ENCODE measurements at regions not wholly inside any gene's neighbourhood (a gene's known extent, or its start where the extent isn't known, plus 50 kb on each side); places are given as distances from the start of the nearest gene placed in this dataset.
"Not testable (repeated sequence)": the region's sequence is repeated elsewhere in the genome, so short reads cannot be mapped to it uniquely, and the experiment has no call there.

DNA sequence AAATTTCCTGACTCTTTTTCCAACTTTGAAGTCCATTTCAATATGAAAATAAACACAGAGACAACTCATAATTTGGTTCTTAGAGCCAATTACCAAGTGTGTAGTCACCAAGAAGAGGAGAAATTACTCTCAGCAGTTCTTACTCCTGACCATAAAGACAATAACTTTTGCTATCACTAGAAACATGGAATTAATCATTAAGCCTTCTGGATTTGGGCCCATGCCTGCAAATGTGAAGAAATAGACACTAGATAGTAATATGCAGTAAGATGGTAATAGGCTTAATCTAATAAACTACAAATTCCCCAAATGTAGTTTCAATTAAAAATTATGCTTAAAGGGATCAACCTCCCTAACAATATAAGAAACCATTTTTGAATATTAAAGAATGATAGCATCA lies 185.1 kb upstream of the AGTR1 start:
- CTCF ChIA-PET, result no interaction called here
- POLR2A ChIA-PET, result no interaction called here

- CTCF ChIA-PET, result no interaction called here
- POLR2A ChIA-PET, result no interaction called here
These were observed 184.6 kb upstream of the AGTR1 start for GRCh38 chr3:148513096-148513543.

GRCh38 chr3:148518520-148518919 lies 179.2 kb upstream of the AGTR1 start:
- ChIA-PET POLR2A (no interaction called here), CTCF (no interaction called here)

DNA sequence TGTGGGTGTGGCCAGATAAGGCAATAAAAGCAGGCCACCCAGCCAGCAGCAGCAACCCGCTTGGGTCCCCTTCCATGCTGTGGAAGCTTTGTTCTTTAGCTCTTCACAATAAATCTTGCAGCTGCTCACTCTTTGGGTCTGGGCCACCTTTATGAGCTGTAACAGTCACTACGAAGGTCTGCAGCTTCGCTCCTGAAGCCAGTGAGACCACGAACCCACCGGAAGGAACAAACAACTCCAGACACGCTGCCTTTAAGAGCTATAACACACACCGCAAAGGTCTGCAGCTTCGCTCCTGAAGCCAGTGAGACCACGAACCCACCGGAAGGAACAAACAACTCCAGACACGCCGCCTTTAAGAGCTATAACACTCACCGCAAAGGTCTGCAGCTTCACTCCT lies 172.1 kb upstream of the AGTR1 start:
- CTCF ChIA-PET, POLR2A ChIA-PET: not testable (repeated sequence)

DNA sequence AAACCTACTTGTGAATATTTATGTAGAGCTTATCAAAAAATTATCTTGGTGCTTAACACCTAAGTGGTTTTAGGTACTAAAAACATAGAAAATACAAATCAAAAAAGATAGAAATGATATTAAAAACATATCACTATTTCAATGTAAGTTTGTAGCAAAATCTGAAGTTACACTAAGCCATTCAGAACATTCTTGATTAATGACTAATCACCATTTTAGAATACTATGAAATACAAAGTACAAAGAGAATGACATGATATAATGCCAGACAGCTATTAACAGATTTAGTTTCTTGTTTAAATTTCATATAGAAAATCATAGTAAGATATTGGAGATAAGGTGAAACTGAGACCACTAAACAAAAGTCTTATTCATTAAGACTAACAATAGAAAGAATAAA lies 169.7 kb upstream of the AGTR1 start:
- ChIA-PET POLR2A (no interaction called here), CTCF (no interaction called here)

GRCh38 chr3:148531836-148532235 lies 165.9 kb upstream of the AGTR1 start:
- CTCF ChIA-PET, result no interaction called here
- POLR2A ChIA-PET, result no interaction called here

DNA sequence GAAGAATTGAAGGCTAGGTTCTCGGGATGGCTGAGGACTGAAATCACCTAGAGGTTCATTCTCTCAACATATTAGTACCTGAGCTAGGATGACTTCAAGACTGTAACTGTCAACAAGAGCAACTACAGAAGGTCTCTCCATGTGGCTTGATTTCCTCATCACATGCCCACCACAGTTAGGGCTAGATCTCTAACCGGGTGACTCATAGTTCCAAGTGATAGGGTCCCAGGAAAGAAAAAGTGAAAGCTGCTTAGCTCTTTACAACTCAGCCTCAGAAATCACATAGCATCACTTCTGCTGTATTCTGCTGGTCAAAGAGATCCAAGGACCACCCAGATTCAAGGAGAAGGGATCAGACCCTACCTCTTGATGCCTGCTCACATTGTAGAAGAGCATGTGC lies 165.4 kb upstream of the AGTR1 start:
- ChIA-PET POLR2A (no interaction called here), CTCF (no interaction called here)

DNA sequence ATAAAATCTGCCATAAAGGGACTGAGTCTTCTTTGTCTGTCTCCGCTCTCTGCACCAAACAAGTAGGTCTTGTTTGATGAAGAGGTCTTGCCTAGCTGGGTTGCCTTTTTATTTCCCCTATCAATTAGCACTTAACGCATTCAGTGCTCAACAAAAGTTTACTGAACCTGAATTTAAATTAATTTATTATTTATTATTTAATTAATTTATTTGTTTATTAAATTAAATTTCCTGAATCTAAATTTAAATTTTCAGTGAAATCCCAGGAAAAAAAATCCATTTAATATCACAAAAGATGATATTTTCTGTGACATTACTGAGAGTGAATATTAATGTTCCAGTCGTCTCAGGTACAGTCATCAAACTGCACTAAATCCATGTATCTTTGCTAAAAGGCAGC lies 164.9 kb upstream of the AGTR1 start:
- POLR2A ChIA-PET, result no interaction called here
- CTCF ChIA-PET, result no interaction called here

- CTCF ChIA-PET, result no interaction called here
- POLR2A ChIA-PET, result no interaction called here
These were observed 163.4 kb upstream of the AGTR1 start for GRCh38 chr3:148534089-148534988.

- POLR2A ChIA-PET, result no interaction called here
- CTCF ChIA-PET, result no interaction called here
These were observed 162.7 kb upstream of the AGTR1 start for GRCh38 chr3:148535001-148535400.

DNA sequence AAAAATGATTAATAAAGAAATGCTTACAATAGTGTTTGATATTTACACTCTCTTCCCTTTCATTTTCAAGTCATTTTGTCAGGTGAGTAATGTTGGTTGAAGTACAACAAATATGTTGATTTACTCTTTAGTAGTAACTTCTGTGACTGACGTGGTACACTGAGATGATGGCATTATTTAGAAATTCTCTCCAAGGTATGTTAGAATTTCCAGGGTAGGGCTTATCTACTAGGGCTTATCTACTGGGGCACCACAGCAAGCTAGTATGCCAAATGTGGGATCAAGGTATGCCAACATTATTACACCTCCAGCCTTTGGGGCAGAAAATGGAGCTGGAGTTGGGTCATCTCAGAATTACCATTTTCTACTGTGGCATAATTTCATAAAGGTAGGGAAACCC lies 157.4 kb upstream of the AGTR1 start:
- POLR2A ChIA-PET, result no interaction called here
- CTCF ChIA-PET, result no interaction called here

- POLR2A ChIA-PET, result no interaction called here
- CTCF ChIA-PET, result no interaction called here
These were observed 156.9 kb upstream of the AGTR1 start for GRCh38 chr3:148540851-148541250.

DNA sequence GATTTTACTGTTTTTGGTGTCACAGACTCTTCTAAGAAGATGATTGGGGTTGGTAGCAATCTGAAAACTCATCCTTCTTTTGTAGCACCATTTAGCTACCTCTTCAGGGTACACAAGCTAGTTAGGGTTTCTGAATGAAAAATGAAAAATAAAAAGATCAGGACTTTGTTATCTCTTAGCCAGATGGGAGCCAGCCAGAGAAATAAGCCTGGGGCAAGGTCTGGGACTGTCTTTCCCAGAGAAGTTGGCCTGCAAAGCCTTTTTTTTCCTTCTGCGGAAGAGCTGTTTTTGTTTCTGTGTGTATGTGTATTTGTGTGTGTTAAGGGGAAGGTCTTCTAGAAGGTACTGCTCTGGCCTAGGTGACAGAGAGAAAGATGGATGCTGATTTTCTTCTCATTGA lies 150.7 kb upstream of the AGTR1 start:
- CTCF ChIA-PET, result no interaction called here
- POLR2A ChIA-PET, result no interaction called here

- ChIA-PET POLR2A (no interaction called here), CTCF (no interaction called here)
These were observed 145.9 kb upstream of the AGTR1 start for GRCh38 chr3:148551767-148552260.

DNA sequence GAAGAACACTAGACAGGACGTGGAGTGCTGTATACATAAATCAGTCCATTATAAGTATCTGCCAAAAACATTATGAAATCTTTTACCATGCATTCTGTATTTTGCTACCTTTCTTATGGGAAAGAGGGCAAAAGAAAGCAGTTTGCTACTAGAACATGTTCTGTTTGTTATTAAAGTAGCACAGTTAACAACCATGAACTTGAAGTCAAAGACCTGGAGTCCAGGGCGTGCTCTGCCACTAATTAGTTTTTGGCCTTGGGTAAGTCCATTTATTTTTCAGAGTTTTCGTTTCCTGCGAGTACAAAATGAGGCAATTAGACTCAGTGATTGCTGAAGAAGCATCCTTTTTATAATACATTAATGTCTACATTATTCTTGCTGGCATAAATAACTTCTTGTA lies 143.3 kb upstream of the AGTR1 start:
- POLR2A ChIA-PET, result no interaction called here
- CTCF ChIA-PET, result no interaction called here

GRCh38 chr3:148556664-148557063 lies 141.0 kb upstream of the AGTR1 start:
- ChIA-PET CTCF (no interaction called here), POLR2A (no interaction called here)

DNA sequence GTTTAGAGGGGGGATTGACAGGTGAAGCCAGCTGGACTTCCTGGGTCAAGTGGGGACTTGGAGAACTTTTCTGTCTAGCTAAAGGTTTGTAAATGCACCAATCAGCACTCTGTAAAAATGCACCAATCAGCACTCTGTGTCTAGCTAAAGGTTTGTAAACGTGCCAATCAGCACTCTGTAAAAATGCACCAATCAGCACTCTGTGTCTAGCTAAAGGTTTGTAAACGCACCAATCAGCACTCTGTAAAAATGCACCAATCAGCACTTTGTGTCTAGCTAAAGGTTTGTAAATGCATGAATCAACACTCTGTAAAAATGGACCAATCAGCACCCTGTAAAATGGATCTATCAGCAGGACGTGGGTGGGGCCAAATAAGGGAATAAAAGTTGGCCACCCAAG lies 120.1 kb upstream of the AGTR1 start:
- POLR2A ChIA-PET, CTCF ChIA-PET: not testable (repeated sequence)

GRCh38 chr3:148582126-148582525 lies 115.6 kb upstream of the AGTR1 start:
- ChIA-PET POLR2A (no interaction called here), CTCF (no interaction called here)

GRCh38 chr3:148583793-148584192 lies 113.9 kb upstream of the AGTR1 start:
- ChIA-PET CTCF (no interaction called here), POLR2A (no interaction called here)

GRCh38 chr3:148584438-148584837 lies 113.3 kb upstream of the AGTR1 start:
- CTCF ChIA-PET, result no interaction called here
- POLR2A ChIA-PET, result no interaction called here

GRCh38 chr3:148585671-148586379 lies 111.9 kb upstream of the AGTR1 start:
- POLR2A ChIA-PET, result no interaction called here
- CTCF ChIA-PET, result no interaction called here

GRCh38 chr3:148588291-148588690 lies 109.4 kb upstream of the AGTR1 start:
- CTCF ChIA-PET, result no interaction called here
- POLR2A ChIA-PET, result no interaction called here

All from activated CD8-positive, alpha-beta memory T cell treated with anti-CD3 and anti-CD28 coated beads for 36 hours (primary cell).